Gastrocnemius medialis (tissue), 4 donors: ENCODE measurements at regions not wholly inside any gene's neighbourhood (a gene's known extent, or its start where the extent isn't known, plus 50 kb on each side); places are given as distances from the start of the nearest gene placed in this dataset.

Experiments
- ATAC-seq, 2 donors: fragments of 150-250 bp; one replicate each; pipeline ENCODE4 v1.9.1; 2016
- DNase-seq, 2 donors: peaks; one replicate each; pipeline ENCODE4 v3.0.0-alpha.2; 2019
- H3K27ac ChIP-seq, 4 donors: fragments of 200-600 bp; sonication (generic); 1 replicate in 1 of 4; 2 replicates in 3 of 4; pipeline ENCODE4 v1.5.1; 2016 to 2018; ENCODE audit warnings: mild to moderate bottlenecking in 2 of 4, moderate library complexity in 1 of 4
- H3K27me3 ChIP-seq, 3 donors: fragments of 200-600 bp; sonication (generic) in 2 of 3; 1 replicate in 1 of 3; 2 replicates in 2 of 3; pipeline versions ENCODE4 v1.5.1 to v1.6.0; 2016 to 2019; ENCODE audit warnings: mild to moderate bottlenecking in 1 of 3, moderate library complexity in 1 of 3
- H3K36me3 ChIP-seq, 2 donors: fragments of 200-600 bp; sonication (generic) in 1 of 2; one replicate each; pipeline ENCODE4 v1.5.1; 2017 to 2018
- H3K4me1 ChIP-seq, 2 donors: fragments of 200-600 bp; sonication (generic) in 1 of 2; one replicate each; pipeline ENCODE4 v1.5.1; 2016 to 2017; ENCODE audit warnings: mild to moderate bottlenecking in 2 of 2
- H3K4me3 ChIP-seq, 4 donors: fragments of 200-600 bp; sonication (generic) in 3 of 4; 1 replicate in 1 of 4; 2 replicates in 3 of 4; pipeline ENCODE4 v1.5.1; 2016 to 2019; ENCODE audit warnings: mild to moderate bottlenecking in 2 of 4
- H3K9me3 ChIP-seq, 3 donors: fragments of 200-600 bp; sonication (generic) in 2 of 3; 1 replicate in 1 of 3; 2 replicates in 2 of 3; pipeline ENCODE4 v1.5.1; 2016 to 2019
- POLR2A ChIP-seq, 2 donors: fragments of 450-650 bp; IDR thresholded peaks; one replicate each; pipeline ENCODE4 v1.6.1; 2017; ENCODE audit warnings: antibody characterized with exemption in 2 of 2, mild to moderate bottlenecking in 2 of 2, moderate library complexity in 2 of 2
- in situ Hi-C, 4 donors: fragments of 200-750 bp; cut with MboI; loops; one replicate each; pipeline versions ENCODE4 v1.15.0 to v1.8.0; 2017; ENCODE audit warnings: low sequenced_read_pairs in 4 of 4
- intact Hi-C: fragments of 100-400 bp; cut with DNase I; formaldehyde crosslinking; loops from one replicate; pipeline ENCODE4 v1.15.1; 2023; ENCODE audit warnings: low total_unique reads
- TF ChIP-seq, protein P1 (sequence below), 5 experiments: fragments of 450-650 bp in 3 of 5; fragments of 200-600 bp in 2 of 5; sonication (generic) in 2 of 5; IDR thresholded peaks in 4 of 5; conservative IDR thresholded peaks in 1 of 5; 1 replicate in 4 of 5; 2 replicates in 1 of 5; pipeline ENCODE4 v1.5.1; 2016 to 2019; ENCODE audit warnings: antibody characterized with exemption in 5 of 5, mild to moderate bottlenecking in 3 of 5, moderate library complexity in 3 of 5

DNA sequence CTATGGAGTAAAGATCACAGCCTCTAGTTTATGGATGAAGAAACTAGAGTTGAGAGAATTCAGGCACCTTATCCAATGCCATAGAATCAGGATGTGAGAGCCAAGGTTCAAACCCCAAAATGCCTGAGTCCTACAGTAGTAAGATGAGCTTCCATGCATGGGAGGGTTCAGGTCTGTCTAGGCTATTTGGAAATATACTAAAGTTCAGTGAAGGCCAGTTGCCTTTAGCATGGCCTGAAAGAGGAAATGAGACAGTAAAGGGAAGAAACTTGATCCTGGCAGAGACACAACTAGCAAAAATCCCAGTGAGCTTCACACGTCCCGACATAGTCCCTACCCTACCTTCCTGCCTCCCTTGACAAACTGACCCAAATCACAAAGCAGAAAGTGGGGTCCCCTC lies 317.0 kb downstream of the RASEF start:
- Histone ChIP-seq H3K4me1 (no peaks in the 10 kb centered on the region), H3K27me3 (no peaks in the 10 kb centered on the region), H3K36me3 (no peaks in the 10 kb centered on the region), H3K27ac (no peak overlapping the region), H3K4me3 (no peak overlapping the region), H3K9me3 (no peaks in the 10 kb centered on the region)
- DNase-seq = no peak
- in situ Hi-C loops (no loop called here), intact Hi-C loops (no loop called here)
- ATAC-seq = no peak
- TF ChIP-seq, protein P1, sequence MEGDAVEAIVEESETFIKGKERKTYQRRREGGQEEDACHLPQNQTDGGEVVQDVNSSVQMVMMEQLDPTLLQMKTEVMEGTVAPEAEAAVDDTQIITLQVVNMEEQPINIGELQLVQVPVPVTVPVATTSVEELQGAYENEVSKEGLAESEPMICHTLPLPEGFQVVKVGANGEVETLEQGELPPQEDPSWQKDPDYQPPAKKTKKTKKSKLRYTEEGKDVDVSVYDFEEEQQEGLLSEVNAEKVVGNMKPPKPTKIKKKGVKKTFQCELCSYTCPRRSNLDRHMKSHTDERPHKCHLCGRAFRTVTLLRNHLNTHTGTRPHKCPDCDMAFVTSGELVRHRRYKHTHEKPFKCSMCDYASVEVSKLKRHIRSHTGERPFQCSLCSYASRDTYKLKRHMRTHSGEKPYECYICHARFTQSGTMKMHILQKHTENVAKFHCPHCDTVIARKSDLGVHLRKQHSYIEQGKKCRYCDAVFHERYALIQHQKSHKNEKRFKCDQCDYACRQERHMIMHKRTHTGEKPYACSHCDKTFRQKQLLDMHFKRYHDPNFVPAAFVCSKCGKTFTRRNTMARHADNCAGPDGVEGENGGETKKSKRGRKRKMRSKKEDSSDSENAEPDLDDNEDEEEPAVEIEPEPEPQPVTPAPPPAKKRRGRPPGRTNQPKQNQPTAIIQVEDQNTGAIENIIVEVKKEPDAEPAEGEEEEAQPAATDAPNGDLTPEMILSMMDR (IDR thresholded peaks at IDR 0.05 in 4 of 5, conservative IDR thresholded peaks at IDR 0.05 in 1 of 5) = no peak
- no peak for TF ChIP-seq POLR2A (IDR thresholded peaks at IDR 0.05)

DNA sequence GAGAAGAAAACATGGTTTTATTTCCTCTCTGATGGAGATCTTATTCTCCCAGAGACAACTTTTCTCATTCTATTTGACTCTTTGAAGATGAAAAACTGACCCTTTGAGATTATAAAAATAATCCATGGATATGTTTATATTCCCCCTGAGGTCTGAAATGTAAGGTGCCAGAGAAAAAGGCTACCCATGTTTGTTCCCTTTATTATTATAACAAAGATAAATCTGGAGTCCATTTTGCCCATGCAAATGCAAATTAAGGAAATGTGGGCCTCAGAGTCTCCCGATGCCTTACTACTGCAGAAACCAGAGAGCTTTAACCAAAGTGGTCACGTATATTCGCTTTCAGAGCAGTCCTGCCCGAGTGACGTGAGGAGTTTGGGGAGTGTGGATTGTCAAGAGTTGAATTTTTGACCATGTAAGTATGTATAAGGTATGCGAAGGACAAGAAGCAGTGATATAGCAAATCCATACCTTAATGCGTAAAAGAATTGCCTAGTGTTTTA lies 312.5 kb downstream of the RASEF start:
- Histone ChIP-seq H3K27ac (no peak overlapping the region), H3K36me3 (no peaks in the 10 kb centered on the region), H3K4me3 (no peak overlapping the region), H3K27me3 (no peaks in the 10 kb centered on the region), H3K9me3 (no peaks in the 10 kb centered on the region), H3K4me1 (no peaks in the 10 kb centered on the region)
- DNase-seq (no peak), ATAC-seq (no peak)
- in situ Hi-C loops (no loop called here), intact Hi-C loops (no loop called here)
- no peak for TF ChIP-seq POLR2A (IDR thresholded peaks at IDR 0.05)
- TF ChIP-seq, protein P1 (IDR thresholded peaks at IDR 0.05 in 4 of 5, conservative IDR thresholded peaks at IDR 0.05 in 1 of 5) = no peak

- no peaks in the 10 kb centered on the region for H3K4me1 ChIP-seq
- in situ Hi-C loops = no loop called here
Observed at GRCh38 chr9:82757924-82758323, 305.0 kb downstream of the RASEF start.

DNA sequence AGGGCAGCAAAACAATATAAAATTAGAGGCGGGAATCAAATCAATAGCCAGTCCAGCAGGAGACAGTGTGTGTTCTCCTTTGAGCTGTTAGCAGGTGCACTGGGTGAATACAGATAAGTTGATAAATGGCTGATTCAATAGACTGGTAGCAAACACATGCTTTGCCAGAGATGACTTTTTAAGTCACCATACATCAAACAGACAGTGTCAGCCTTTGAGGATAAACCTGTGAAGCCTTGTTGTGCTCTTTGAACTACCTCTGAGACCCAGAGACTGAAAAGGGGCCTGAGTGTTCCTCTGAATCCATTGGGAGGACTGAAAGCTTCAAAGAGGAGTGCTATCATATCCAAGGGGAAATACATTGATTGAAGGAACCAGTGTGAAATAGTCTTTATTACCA lies 301.9 kb downstream of the RASEF start:
- Histone ChIP-seq H3K4me1 (no peaks in the 10 kb centered on the region), H3K27me3 (no peaks in the 10 kb centered on the region), H3K36me3 (no peaks in the 10 kb centered on the region), H3K27ac (no peak overlapping the region), H3K4me3 (no peak overlapping the region), H3K9me3 (no peaks in the 10 kb centered on the region)
- DNase-seq (no peak), ATAC-seq (no peak)
- intact Hi-C loops (no loop called here), in situ Hi-C loops (no loop called here)
- TF ChIP-seq, protein P1 (IDR thresholded peaks at IDR 0.05 in 4 of 5, conservative IDR thresholded peaks at IDR 0.05 in 1 of 5) = no peak
- TF ChIP-seq POLR2A (IDR thresholded peaks at IDR 0.05) = no peak

More at GRCh38 chr9:82757924-82758323, 305.0 kb downstream of the RASEF start:
- Histone ChIP-seq H3K36me3 (no peaks in the 10 kb centered on the region), H3K27me3 (no peaks in the 10 kb centered on the region), H3K9me3 (no peaks in the 10 kb centered on the region), H3K4me3 (no peak overlapping the region), H3K27ac (no peak overlapping the region)
- intact Hi-C loops = no loop called here
- DNase-seq (no peak), ATAC-seq (no peak)
- no peak for TF ChIP-seq POLR2A (IDR thresholded peaks at IDR 0.05)
- TF ChIP-seq, protein P1 (IDR thresholded peaks at IDR 0.05 in 4 of 5, conservative IDR thresholded peaks at IDR 0.05 in 1 of 5) = no peak

DNA sequence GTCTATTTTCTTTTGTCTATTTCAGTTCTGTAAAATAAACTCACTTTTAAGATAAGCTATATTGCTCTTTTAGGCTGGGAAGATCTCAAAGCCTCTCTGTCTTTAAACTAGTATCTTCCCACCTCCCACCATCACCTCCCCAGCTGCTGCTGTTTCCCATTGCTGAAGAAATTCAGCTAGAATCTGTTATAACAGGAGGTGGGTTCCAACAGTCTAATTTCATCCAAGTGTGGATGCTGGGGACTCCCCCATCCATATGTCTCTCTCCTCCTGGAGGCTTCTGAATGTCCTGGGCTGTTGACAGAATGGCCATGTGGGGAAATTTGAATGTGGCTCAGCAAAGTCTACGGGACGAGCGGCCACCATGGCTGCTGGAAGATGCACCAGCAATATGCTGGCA lies 301.0 kb downstream of the RASEF start:
- no peak for TF ChIP-seq POLR2A (IDR thresholded peaks at IDR 0.05)
- TF ChIP-seq, protein P1 (IDR thresholded peaks at IDR 0.05 in 4 of 5, conservative IDR thresholded peaks at IDR 0.05 in 1 of 5) = no peak
- no peaks in the 10 kb centered on the region for H3K9me3 ChIP-seq
- ATAC-seq (no peak), DNase-seq (no peak)
- H3K4me1 ChIP-seq = no peaks in the 10 kb centered on the region
- H3K4me3 ChIP-seq = no peak overlapping the region
- intact Hi-C loops (no loop called here), in situ Hi-C loops (no loop called here)
- no peaks in the 10 kb centered on the region for H3K36me3 ChIP-seq
- H3K27me3 ChIP-seq = no peaks in the 10 kb centered on the region
- no peak overlapping the region for H3K27ac ChIP-seq
